Breast epithelium (tissue), 3 donors: ENCODE measurements at regions not wholly inside any gene's neighbourhood (a gene's known extent, or its start where the extent isn't known, plus 50 kb on each side); places are given as distances from the start of the nearest gene placed in this dataset.

Experiments
- POLR2A ChIP-seq: fragments of 450-650 bp; IDR thresholded peaks from one replicate; pipeline ENCODE4 v1.6.1; 2016; ENCODE audit warnings: antibody characterized with exemption, mild to moderate bottlenecking, moderate library complexity
- POLR2AphosphoS5 ChIP-seq, 3 donors: sonication (generic); formaldehyde crosslinking; IDR thresholded peaks; one replicate each; pipeline ENCODE4 v1.6.1; 2017; ENCODE audit warnings: antibody characterized with exemption in 3 of 3

DNA sequence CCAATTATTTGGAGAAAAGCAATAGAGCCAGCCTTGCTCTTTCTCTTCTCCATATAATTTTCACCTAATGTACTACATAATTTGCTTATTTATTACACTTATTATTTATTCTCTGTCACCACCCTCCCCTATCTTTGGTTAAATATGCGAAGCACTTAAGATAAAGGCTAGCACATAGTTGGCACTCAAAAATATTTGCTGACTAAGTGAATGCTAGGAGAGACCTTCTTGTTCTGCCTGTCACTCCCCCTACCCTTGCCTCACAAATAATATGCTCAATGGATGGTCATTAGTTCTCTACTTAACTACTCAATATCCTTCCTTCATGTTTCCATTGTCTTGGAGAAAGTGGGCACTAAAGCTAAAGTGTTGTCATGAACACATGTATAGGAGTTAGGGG, 139.7 kb upstream of the ZC3H11B start:
- TF ChIP-seq POLR2AphosphoS5 (IDR thresholded peaks at IDR 0.05) (no peak), POLR2A (no peak)
